GM23338 (cell line): ENCODE measurements at regions not wholly inside any gene's neighbourhood (a gene's known extent, or its start where the extent isn't known, plus 50 kb on each side); places are given as distances from the start of the nearest gene placed in this dataset.

Experiments used
- ATAC-seq: fragments of 200-7000 bp; cut with Tn5 transposase; 3 replicates; pipeline ENCODE4 v1.9.1; 2020
- DNase-seq: peaks from one replicate; pipeline ENCODE4 v3.0.0-alpha.2; 2015; ENCODE audit warnings: low spot score
- H2AFZ ChIP-seq: fragments of 200-600 bp; sonication (generic); 2 replicates; pipeline ENCODE4 v1.8.0; 2016; ENCODE audit warnings: antibody characterized with exemption, mild to moderate bottlenecking, moderate library complexity
- H3F3A ChIP-seq: fragments of 200-600 bp; sonication (generic); replicated peaks from 2 replicates; pipeline ENCODE4 v1.8.0; 2017; ENCODE audit warnings: antibody characterized with exemption, mixed run types, low read depth
- H3K27ac ChIP-seq: fragments of 200-600 bp; sonication (generic); 2 replicates; pipeline ENCODE4 v1.6.1; 2016; ENCODE audit warnings: low read depth
- H3K27me3 ChIP-seq: fragments of 200-600 bp; sonication (generic); 2 replicates; pipeline ENCODE4 v1.8.0; 2016; ENCODE audit warnings: mild to moderate bottlenecking, mixed run types, moderate library complexity; ENCODE audit not compliant: insufficient read depth
- H3K36me3 ChIP-seq: fragments of 200-600 bp; sonication (generic); 2 replicates; pipeline ENCODE4 v1.8.0; 2016; ENCODE audit warnings: mild to moderate bottlenecking; ENCODE audit not compliant: insufficient read depth
- H3K4me1 ChIP-seq: fragments of 200-600 bp; sonication (generic); 2 replicates; pipeline ENCODE4 v1.8.0; 2016; ENCODE audit warnings: mild to moderate bottlenecking, moderate library complexity; ENCODE audit not compliant: insufficient read depth
- H3K4me2 ChIP-seq: fragments of 200-600 bp; sonication (generic); 2 replicates; pipeline ENCODE4 v1.7.1; 2017; ENCODE audit warnings: mixed run types
- H3K4me3 ChIP-seq: fragments of 200-600 bp; sonication (generic); 2 replicates; pipeline ENCODE4 v1.6.1; 2016; ENCODE audit warnings: mixed run types
- H3K79me2 ChIP-seq: fragments of 200-600 bp; sonication (generic); replicated peaks from 2 replicates; pipeline ENCODE4 v1.8.0; 2017; ENCODE audit warnings: mild to moderate bottlenecking; ENCODE audit not compliant: insufficient read depth
- H3K9me2 ChIP-seq: fragments of 200-600 bp; sonication (generic); 2 replicates; pipeline ENCODE4 v1.8.0; 2017; ENCODE audit not compliant: insufficient read depth
- H4K20me1 ChIP-seq: fragments of 200-600 bp; sonication (generic); replicated peaks from 2 replicates; pipeline ENCODE4 v1.8.0; 2017; ENCODE audit warnings: mild to moderate bottlenecking; ENCODE audit not compliant: insufficient read depth
- H3K27ac Mint-ChIP-seq: 2 replicates; pipeline ENCODE4 v1.8.0; 2020; ENCODE audit warnings: inconsistent platforms, mild to moderate bottlenecking, moderate library complexity, mixed read lengths
- H3K27me3 Mint-ChIP-seq: 3 replicates; pipeline ENCODE4 v1.8.0; 2022; ENCODE audit warnings: low read depth, mild to moderate bottlenecking, moderate library complexity, mixed read lengths, inconsistent platforms; ENCODE audit not compliant: insufficient read depth, poor library complexity
- H3K36me3 Mint-ChIP-seq: 3 replicates; pipeline ENCODE4 v1.8.0; 2021; ENCODE audit warnings: low read depth, mild to moderate bottlenecking, inconsistent platforms, moderate library complexity, mixed read lengths
- H3K4me1 Mint-ChIP-seq: 3 replicates; pipeline ENCODE4 v1.8.0; 2020; ENCODE audit warnings: mild to moderate bottlenecking, inconsistent platforms, mixed read lengths
- H3K4me3 Mint-ChIP-seq: 3 replicates; pipeline ENCODE4 v1.8.0; 2021; ENCODE audit warnings: moderate library complexity, mild to moderate bottlenecking, inconsistent platforms, mixed read lengths
- H3K9me3 Mint-ChIP-seq: 3 replicates; pipeline ENCODE4 v1.8.0; 2020; ENCODE audit warnings: moderate library complexity, mild to moderate bottlenecking, inconsistent platforms, mixed read lengths
- CREB1 ChIP-seq: fragments of 250-450 bp; sonication (Bioruptor Pico); IDR thresholded peaks from 2 replicates; pipeline ENCODE4 v1.5.0; 2020; ENCODE audit warnings: low read depth, mild to moderate bottlenecking, moderate library complexity
- ETS1 ChIP-seq: IDR thresholded peaks from 2 replicates; pipeline ENCODE4 v1.6.1; 2016; ENCODE audit warnings: antibody characterized with exemption
- EZH2 ChIP-seq: fragments of 200-600 bp; sonication (generic); IDR thresholded peaks from one replicate; pipeline ENCODE4 v1.8.0; 2017; ENCODE audit warnings: antibody characterized with exemption, mild to moderate bottlenecking, low read depth; ENCODE audit not compliant: unreplicated experiment
- EZH2phosphoT487 ChIP-seq: fragments of 200-600 bp; sonication (generic); IDR thresholded peaks from one replicate; pipeline ENCODE4 v1.8.1; 2018; ENCODE audit warnings: antibody characterized with exemption; ENCODE audit not compliant: unreplicated experiment
- JUNB ChIP-seq: IDR thresholded peaks from one replicate; pipeline ENCODE4 v1.6.1; 2016; ENCODE audit warnings: antibody characterized with exemption; ENCODE audit not compliant: unreplicated experiment
- NANOG ChIP-seq: IDR thresholded peaks from 2 replicates; pipeline ENCODE4 v1.6.1; 2016; ENCODE audit warnings: antibody characterized with exemption, borderline replicate concordance
- POLR2AphosphoS5 ChIP-seq: IDR thresholded peaks from 2 replicates; pipeline ENCODE4 v1.6.1; 2016; ENCODE audit warnings: antibody characterized with exemption, low read depth
- STAT1 ChIP-seq: IDR thresholded peaks from one replicate; pipeline ENCODE4 v1.6.1; 2016; ENCODE audit warnings: antibody characterized with exemption; ENCODE audit not compliant: unreplicated experiment
- ZNF114 ChIP-seq: fragments of 250-450 bp; sonication (Bioruptor Pico); IDR thresholded peaks from 2 replicates; pipeline ENCODE4 v1.5.0; 2020; ENCODE audit warnings: mild to moderate bottlenecking, moderate library complexity
- ZNF331 ChIP-seq: fragments of 250-450 bp; sonication (Bioruptor Pico); IDR thresholded peaks from 2 replicates; pipeline ENCODE4 v1.5.0; 2020; ENCODE audit warnings: low read depth, mild to moderate bottlenecking, moderate library complexity
- ZNF462 ChIP-seq: fragments of 250-450 bp; sonication (Bioruptor Pico); IDR thresholded peaks from 2 replicates; pipeline ENCODE4 v1.5.0; 2020; ENCODE audit warnings: mild to moderate bottlenecking, moderate library complexity
- TF ChIP-seq, protein P1 (sequence below), 2 experiments: fragments of 200-600 bp in 1 of 2; sonication (generic) in 1 of 2; conservative IDR thresholded peaks; 2 replicates each; pipeline versions ENCODE4 v1.5.1 to v1.6.1; 2016 to 2017; ENCODE audit warnings: antibody characterized with exemption in 2 of 2, low read depth in 2 of 2, mild to moderate bottlenecking in 2 of 2, moderate library complexity in 1 of 2
- TF ChIP-seq, protein P2 (sequence below): IDR thresholded peaks from one replicate; pipeline ENCODE4 v1.6.1; 2018; ENCODE audit warnings: antibody characterized with exemption; ENCODE audit not compliant: unreplicated experiment

DNA sequence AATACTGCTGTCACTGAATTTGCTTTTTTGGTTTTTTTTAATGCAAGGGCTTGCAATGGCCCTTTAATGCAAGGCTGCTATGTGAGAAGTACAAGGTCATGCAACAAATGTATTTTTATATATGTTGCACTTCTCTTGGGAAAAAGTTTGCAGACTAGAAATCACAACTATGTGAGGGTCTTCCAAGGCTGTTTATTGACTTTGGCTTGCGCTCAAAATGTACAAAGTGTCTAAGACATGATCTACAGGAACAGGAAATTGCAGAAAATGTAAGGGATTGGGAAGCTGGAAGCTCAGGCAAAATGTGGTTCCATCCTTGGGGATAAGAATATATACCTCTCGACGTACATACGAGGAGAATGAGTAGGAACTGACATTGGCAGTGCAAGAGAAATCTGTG is 92.2 kb upstream of the F13A1 start:
- DNase-seq (no peak), ATAC-seq (no peak)
- Mint-ChIP-seq H3K27me3 (peaks cover 7% of the 10 kb centered on the region), H3K27ac (no peak overlapping the region), H3K9me3 (no peaks in the 10 kb centered on the region), H3K4me1 (peaks cover 6% of the 10 kb centered on the region), H3K4me3 (no peak overlapping the region), H3K36me3 (no peaks in the 10 kb centered on the region)
- Histone ChIP-seq H3K4me1 (no peaks in the 10 kb centered on the region), H3K27me3 (no peaks in the 10 kb centered on the region), H3K4me2 (no peak overlapping the region), H3K79me2 (no peaks in the 10 kb centered on the region), H3K4me3 (no peak overlapping the region), H3F3A (no peaks in the 10 kb centered on the region), H4K20me1 (no peaks in the 10 kb centered on the region), H3K36me3 (no peaks in the 10 kb centered on the region), H3K9me2 (no peaks in the 10 kb centered on the region), H3K27ac (no peak overlapping the region), H2AFZ (no peak overlapping the region)
- TF ChIP-seq ZNF331: no peak
- TF ChIP-seq, protein P1, sequence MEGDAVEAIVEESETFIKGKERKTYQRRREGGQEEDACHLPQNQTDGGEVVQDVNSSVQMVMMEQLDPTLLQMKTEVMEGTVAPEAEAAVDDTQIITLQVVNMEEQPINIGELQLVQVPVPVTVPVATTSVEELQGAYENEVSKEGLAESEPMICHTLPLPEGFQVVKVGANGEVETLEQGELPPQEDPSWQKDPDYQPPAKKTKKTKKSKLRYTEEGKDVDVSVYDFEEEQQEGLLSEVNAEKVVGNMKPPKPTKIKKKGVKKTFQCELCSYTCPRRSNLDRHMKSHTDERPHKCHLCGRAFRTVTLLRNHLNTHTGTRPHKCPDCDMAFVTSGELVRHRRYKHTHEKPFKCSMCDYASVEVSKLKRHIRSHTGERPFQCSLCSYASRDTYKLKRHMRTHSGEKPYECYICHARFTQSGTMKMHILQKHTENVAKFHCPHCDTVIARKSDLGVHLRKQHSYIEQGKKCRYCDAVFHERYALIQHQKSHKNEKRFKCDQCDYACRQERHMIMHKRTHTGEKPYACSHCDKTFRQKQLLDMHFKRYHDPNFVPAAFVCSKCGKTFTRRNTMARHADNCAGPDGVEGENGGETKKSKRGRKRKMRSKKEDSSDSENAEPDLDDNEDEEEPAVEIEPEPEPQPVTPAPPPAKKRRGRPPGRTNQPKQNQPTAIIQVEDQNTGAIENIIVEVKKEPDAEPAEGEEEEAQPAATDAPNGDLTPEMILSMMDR (conservative IDR thresholded peaks at IDR 0.05; ENCODE audit: low read depth in 2 of 2): no peak
- no peak for TF ChIP-seq POLR2AphosphoS5
- no peak for TF ChIP-seq ZNF462 (CRISPR knock-in tag)
- TF ChIP-seq ZNF114 (CRISPR knock-in tag): no peak
- no peak for TF ChIP-seq JUNB
- no peak for TF ChIP-seq EZH2
- TF ChIP-seq CREB1 (CRISPR knock-in tag): no peak
- no peak for TF ChIP-seq EZH2phosphoT487
- no peak for TF ChIP-seq ETS1
- TF ChIP-seq, protein P2, sequence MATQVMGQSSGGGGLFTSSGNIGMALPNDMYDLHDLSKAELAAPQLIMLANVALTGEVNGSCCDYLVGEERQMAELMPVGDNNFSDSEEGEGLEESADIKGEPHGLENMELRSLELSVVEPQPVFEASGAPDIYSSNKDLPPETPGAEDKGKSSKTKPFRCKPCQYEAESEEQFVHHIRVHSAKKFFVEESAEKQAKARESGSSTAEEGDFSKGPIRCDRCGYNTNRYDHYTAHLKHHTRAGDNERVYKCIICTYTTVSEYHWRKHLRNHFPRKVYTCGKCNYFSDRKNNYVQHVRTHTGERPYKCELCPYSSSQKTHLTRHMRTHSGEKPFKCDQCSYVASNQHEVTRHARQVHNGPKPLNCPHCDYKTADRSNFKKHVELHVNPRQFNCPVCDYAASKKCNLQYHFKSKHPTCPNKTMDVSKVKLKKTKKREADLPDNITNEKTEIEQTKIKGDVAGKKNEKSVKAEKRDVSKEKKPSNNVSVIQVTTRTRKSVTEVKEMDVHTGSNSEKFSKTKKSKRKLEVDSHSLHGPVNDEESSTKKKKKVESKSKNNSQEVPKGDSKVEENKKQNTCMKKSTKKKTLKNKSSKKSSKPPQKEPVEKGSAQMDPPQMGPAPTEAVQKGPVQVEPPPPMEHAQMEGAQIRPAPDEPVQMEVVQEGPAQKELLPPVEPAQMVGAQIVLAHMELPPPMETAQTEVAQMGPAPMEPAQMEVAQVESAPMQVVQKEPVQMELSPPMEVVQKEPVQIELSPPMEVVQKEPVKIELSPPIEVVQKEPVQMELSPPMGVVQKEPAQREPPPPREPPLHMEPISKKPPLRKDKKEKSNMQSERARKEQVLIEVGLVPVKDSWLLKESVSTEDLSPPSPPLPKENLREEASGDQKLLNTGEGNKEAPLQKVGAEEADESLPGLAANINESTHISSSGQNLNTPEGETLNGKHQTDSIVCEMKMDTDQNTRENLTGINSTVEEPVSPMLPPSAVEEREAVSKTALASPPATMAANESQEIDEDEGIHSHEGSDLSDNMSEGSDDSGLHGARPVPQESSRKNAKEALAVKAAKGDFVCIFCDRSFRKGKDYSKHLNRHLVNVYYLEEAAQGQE: no peak
- TF ChIP-seq NANOG: no peak
- no peak for TF ChIP-seq STAT1
